ENCODE measurements at regions not wholly inside any gene's neighbourhood (a gene's known extent, or its start where the extent isn't known, plus 50 kb on each side); places are given as distances from the start of the nearest gene placed in this dataset.

DNA sequence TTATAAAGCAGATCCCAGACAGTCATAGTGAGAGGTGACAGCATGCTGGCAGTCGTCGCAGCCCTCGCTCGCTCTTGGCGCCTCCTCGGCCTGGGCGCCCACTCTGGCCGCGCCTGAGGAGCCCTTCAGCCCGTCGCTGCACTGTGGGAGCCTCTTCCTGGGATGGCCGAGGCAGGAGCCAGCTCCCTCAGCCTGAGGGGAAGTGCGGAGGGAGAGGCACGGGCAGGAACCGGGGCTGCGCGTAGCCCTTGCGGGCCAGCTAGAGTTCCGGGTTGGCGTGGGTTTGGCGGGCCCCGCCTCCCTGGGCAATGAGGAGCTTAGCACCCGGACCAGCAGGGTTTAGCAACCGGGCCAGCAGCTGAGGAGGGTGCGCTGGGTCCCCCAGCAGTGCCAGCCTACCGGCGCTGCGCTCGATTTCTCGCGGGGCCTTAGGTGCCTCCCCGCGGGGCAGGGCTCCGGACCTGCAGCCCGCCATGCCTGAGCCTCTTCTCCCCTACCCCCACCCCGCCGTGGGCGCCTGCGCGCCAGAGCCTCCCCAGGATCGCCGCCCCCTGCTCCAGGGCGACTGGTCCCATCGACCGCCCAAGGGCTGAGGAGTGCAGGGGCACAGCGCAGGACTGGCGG, 451.2 kb upstream of the DCN start:
- H3K27ac ChIP-seq = no peak overlapping the region
- TF ChIP-seq, protein P1, sequence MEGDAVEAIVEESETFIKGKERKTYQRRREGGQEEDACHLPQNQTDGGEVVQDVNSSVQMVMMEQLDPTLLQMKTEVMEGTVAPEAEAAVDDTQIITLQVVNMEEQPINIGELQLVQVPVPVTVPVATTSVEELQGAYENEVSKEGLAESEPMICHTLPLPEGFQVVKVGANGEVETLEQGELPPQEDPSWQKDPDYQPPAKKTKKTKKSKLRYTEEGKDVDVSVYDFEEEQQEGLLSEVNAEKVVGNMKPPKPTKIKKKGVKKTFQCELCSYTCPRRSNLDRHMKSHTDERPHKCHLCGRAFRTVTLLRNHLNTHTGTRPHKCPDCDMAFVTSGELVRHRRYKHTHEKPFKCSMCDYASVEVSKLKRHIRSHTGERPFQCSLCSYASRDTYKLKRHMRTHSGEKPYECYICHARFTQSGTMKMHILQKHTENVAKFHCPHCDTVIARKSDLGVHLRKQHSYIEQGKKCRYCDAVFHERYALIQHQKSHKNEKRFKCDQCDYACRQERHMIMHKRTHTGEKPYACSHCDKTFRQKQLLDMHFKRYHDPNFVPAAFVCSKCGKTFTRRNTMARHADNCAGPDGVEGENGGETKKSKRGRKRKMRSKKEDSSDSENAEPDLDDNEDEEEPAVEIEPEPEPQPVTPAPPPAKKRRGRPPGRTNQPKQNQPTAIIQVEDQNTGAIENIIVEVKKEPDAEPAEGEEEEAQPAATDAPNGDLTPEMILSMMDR (conservative IDR thresholded peaks at IDR 0.05) = no peak

DNA sequence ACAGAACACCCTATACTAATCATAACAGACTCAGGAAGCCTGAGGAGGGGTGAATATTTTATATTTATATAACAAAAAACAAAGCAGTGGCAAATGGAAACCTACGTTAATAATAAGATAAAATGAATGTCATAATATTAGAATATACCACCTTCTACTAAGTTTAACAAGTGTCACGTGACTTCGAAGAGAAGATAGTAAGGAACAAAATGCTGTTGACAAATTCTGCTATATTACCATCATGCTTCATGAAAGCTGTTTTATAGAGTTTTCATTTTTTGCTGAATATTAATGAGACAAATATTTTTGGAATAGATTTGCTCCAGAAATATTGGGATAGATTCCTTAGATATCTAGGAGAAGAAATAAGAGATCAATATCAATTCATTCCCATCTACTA, 450.6 kb upstream of the DCN start:
- TF ChIP-seq, protein P1 (conservative IDR thresholded peaks at IDR 0.05) = no peak

GRCh38 chr12:91632042-91632786, 449.6 kb upstream of the DCN start:
- H3K27ac ChIP-seq = no peak overlapping the region
- TF ChIP-seq, protein P1 (conservative IDR thresholded peaks at IDR 0.05) = no peak

More for the DNA sequence above, 450.6 kb upstream of the DCN start:
- H3K27ac ChIP-seq = no peak overlapping the region

DNA sequence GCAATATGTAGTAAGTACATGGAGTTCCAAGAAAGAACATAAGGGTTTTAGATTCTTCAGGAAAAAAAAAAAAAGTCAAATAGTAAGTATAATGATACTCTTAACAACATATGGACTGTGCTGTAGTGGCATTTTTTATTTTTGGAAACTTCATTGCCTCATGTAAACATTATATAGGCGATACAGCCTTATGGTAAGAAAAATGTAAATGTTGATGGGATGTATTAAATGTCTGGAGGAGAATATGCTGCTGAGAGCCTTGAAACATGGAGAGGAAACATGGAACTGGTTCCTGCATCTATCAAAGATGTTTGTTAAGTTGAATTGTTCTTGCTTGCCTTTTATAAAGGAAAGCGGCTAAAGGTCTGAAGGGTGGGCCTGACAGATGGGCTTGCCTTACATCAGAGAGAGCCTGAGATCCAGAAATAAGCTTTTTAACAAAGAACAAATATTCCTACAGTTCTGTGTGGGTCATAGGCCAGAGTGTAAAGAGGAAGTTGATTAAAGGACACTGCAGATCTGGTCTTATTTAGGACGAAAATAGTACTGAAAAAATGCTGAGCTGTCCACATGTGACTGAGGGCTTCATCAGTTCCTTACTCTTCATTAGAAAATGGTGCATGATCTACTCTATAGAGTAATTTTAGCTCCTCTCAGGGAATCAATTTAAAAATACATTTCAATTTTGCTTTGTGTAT, 448.1 kb upstream of the DCN start:
- H3K27ac ChIP-seq = no peak overlapping the region

GRCh38 chr12:91630083-91630482, 447.5 kb upstream of the DCN start:
- TF ChIP-seq, protein P1 (conservative IDR thresholded peaks at IDR 0.05) = no peak
- no peak overlapping the region for H3K27ac ChIP-seq

More for the DNA sequence above, 448.1 kb upstream of the DCN start:
- TF ChIP-seq, protein P1 (conservative IDR thresholded peaks at IDR 0.05) = no peak

GRCh38 chr12:91629440-91629839, 446.8 kb upstream of the DCN start:
- H3K27ac ChIP-seq = no peak overlapping the region
- TF ChIP-seq, protein P1 (conservative IDR thresholded peaks at IDR 0.05) = no peak

- TF ChIP-seq, protein P1 (conservative IDR thresholded peaks at IDR 0.05) = no peak
- no peak overlapping the region for H3K27ac ChIP-seq
These were observed 446.0 kb upstream of the DCN start for GRCh38 chr12:91628656-91629055.
